GM19397 (cell line): ENCODE measurements at regions not wholly inside any gene's neighbourhood (a gene's known extent, or its start where the extent isn't known, plus 50 kb on each side); places are given as distances from the start of the nearest gene placed in this dataset.

ENCODE experiments used
- ATAC-seq: cut with Tn5 transposase; IDR thresholded peaks from one replicate; pipeline ENCODE4 v1.9.1; 2021; ENCODE audit warnings: mild to moderate bottlenecking, moderate library complexity; ENCODE audit not compliant: unreplicated experiment

DNA sequence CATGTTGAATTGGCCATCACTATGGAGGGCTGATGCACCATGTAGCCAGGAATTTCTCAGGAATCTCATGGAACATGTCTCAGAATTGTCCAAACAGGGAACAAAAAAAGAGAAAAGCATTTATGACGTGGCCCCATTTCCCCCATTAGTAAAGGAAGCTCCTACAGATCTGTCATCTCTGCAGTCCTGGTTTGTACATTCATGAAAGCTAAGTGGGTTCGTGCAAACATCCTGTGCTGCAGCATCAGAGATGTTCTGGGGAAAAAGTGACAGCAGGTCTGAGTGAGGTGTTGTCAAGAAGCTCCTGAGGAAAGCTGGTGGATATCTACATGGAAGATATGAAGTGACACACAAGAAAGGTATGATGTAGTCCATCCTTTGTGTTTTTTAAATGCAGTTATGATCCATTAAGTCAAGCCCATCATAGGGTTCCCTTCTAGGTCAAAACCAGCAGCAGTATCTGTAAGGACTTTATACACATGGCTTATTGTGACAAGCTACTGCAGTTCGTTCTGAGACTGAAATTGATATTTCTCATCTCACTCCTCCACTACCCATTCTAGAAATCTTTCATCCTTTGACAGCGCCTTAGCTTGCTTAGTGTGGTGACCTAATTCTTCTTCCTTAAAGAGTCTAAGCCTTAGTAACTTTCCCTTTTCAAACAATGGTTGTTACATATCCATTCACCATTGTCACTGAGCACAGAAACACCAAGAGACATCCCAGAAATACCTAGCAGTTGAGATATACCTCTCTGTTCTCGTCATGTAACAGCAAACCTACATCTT lies 200.0 kb upstream of the TCF21 start:
- no peak for ATAC-seq

DNA sequence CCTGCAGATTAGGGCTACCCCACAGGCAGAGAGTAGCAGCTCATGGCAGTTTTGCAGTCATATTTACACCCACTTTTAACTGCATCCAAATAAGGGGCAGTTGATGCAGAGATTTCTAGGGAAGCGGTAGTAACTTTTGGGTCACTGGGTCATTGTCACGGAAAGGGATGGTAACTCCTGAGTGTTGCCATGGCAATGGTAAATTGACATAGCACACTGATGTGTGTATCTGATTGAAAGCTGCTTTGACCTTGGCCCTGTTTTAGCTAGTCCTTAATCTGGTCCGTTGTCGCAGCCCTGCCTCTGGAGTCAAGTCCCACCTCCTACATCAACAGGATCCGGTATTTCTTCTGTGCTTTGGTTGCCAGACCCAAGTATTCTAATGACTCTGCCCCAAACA lies 199.1 kb upstream of the TCF21 start:
- ATAC-seq = no peak

DNA sequence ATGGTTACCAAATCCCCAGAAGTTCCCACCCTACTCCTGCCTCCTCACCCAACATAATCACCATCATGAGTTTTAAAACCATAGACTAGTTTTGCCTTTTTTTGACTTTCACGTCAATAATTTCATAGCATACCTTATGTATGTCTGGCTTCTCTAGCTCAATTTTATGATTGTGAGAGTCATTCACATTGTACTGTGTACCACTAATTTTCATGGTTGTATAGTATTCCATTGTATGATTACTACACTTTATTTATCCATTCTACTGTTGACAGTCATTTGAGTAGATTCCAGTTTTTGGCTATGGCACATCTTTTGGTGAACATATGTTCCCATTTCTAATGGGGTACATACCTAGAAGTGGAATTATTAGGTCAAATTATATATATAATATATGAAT lies 195.3 kb upstream of the TCF21 start:
- ATAC-seq = no peak

DNA sequence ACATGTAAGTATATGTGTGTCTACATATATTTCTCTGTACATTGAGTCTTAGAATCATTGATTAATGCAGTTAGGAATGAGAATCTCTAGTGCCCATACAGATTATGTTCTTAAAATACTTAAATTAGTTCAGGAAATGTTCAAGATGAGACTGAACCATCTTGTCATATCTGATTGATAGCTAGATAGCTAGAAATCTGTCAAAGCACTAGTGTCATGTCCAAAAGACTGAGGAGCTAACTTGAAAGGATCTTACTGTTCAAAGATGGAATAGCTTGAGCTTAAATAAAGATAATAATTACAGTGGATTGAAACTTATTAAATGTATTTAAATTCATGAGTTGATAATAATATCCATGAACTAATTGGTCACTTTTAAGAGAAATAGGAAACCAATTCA lies 191.7 kb upstream of the TCF21 start:
- ATAC-seq = no peak

DNA sequence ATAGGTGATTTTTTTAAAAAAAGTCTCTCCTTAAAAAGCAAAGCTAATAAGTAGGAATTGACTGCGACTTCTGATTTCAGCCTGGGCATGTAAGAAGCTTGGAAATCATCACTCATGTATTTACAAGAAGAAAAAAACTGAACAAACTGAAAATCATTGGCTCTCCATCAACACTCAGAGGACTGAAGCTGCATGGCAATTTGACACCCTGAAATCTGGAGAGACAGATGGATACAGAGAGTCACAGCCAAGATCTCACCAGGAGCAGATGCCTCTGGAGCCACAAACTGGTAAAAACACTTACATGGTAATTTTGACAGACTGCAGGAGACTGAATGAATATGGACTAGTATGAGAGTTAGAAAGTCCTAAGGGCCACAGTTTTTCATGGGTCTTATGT lies 191.2 kb upstream of the TCF21 start:
- ATAC-seq = no peak

DNA sequence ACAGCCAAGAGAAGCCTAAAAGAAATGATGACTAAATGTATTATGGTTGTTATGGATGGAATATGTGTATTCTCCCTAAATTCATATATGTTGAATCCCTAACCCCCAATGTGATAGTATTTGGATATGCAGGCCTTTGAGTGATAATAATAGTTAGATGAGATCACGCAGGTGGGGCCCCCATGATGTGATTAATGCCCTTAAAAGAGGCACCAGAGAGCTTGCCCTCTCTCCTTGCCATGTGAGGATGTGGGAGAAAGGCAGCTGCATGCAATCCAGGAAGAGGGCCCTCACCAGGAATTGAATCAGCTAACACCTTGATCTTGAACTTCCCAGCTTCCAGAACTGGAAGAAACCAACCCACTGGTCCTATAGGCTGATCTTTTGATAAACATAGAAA lies 190.6 kb upstream of the TCF21 start:
- no peak for ATAC-seq

DNA sequence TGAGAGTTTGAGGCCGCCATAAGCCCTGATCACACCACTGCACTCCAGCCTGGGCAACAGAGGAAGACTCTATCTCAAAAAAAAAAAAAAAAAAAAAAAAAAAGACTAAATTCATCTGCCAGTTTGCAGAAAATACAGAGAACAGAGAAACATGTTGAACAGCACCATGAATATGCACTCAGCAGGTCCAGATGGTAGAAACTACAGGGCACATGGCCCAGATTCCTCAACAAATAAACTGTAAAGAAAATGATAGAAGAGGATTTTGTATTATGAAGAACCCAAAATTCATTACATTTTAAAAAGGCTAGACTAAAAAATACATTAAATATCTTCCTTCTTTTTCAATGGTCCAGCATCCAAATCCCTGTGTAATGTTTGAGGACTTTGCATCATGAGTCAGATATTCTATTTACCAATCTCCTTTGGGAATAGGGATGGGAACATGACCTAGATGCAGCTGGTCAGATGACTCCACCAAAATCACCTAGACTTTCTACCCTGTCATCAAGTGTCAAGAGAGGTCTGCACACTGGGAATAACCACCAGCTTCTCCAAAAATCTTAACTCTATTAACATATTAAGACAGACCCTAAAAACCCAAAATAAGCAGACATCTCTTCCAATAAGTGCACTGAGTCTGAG lies 189.1 kb upstream of the TCF21 start:
- ATAC-seq = no peak

DNA sequence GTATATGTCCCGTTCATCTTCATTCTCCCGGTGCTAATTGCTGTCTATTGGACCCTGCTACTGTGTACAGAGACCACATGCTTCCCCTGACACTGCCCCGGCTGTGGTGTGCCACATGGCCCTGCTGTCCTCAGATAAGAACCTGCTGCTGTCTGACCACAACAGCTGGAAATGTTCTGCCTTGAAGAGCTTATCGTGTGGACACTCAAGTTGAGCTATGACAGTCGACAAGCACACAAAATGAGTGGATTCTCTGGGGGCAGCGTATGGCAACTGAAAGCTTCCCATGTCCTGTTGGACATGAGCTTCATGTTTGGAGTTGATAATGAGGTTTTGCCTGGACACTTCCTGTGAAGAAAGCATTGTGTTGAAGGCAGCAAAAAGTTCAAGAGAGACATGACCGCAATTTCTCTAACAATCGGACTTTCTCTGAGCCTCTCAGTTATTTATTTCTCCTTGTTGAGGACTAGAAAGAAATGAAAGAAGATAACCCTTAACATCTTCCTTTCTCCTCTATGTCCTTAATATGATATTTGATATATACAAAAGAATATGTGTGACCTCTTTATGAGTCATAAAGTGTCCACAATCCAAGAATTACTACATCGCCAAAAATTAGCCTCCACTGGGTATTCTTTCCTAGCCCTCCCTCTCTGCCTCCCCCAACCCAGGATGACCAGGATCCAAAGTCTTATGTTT lies 187.1 kb upstream of the TCF21 start:
- ATAC-seq = no peak

DNA sequence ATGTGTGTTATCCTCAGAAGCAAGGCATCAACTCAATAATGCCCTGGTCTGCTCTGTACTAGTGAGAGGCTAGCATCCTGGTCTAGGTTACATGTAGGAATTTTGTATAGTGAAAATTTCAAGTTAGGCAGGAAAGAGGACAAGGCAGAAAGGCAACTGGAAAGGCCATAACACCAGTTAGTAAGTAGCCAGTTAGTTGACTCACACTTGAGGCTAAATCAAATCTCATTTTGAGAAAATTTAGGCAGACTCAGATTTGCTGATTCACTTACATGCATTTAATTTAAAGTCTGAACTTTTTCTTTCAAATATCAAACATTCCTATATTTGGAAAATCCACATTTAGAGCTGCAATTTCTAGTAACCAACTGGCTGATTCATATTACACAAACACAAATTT lies 184.5 kb upstream of the TCF21 start:
- ATAC-seq = no peak

DNA sequence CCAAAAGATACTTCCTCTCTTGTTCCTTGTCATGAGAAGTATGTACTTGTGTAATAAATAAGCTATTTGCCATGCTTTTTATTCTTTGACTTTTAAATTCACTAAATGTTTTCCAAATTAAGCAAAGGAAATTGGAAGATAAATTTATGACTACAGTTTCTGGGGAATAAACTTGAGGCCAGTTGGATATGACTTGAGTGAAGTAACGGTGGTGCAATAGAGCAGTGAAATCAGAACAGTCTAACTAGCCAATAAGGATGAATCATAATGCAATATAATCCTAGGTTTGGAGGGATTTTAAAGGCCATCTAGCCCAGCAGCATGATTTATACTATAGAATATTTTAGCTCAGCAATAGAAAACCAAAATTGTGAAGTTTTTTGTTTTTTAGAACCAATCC lies 183.8 kb upstream of the TCF21 start:
- no peak for ATAC-seq

DNA sequence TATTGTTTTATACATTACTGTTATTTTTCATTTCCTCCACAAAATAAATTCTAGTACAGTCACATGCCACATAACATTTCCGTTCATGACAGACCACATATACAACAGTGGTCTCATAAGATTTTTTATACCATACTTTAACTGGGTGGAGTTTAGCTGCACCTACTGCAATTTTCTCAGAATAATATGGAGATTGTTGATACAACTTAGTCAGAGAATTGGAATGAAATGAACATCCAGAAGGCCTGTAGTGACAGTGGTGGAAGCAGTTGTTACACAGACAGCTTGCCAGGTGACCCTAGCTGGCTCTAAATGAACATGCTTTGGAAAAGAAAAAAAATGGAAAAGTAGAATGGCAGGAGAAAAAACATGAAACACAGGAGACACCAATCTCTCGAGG lies 183.2 kb upstream of the TCF21 start:
- ATAC-seq = no peak

DNA sequence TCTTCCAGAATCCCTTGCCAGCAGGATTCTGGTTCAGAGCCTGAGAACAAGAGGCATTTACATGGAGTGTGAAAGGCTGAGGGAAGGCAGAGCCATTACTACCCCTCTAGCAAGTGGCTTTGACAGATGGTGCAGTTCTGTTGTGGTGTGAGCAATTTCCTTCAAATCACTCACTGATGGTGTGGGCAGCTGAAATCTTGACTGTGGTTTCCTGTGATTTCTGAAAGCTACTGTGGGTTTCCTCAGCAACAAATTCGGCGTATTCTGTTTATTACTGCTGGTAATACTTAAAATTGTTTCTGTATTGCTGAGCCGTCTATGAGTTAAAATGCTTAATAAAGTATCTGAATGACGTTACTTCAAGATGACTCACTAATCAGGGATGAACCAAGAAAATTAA lies 181.5 kb upstream of the TCF21 start:
- peak; percentile 63 for ATAC-seq

DNA sequence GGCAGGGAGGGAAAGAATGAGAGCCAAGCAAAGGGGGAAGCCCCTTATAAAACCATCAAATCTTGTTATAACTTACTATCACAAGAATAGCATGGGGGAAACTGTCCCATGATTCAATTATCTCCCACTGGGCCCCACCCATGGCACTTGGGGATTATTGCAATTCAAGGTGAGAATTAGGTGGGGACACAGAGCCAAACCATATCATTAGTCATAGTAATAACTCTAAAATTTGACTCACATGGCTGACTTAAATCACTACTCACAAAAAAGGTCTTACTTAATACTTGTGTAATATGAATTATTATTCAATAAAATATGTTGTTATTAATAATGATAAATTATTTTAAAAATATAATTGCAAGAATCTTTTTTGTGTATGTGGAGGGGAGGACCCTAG lies 178.1 kb upstream of the TCF21 start:
- ATAC-seq = no peak

DNA sequence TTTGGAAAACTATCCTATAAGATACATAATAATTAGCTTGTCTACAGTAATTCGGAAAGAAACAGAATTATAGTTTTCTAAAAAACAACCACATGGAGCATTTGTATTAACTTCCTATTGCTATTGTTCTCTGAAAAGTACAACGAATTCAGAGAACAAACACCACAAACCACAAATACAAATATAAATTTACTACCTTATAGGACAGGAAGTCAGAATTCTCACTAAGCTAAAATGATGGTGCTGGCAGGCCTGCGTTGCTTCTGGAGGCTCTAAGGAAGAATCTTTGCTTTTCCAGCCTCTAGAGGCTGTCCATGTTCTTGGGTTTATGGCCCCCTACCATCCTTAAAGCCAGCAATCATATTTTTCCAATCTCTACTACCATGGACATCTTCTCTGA lies 173.6 kb upstream of the TCF21 start:
- no peak for ATAC-seq

DNA sequence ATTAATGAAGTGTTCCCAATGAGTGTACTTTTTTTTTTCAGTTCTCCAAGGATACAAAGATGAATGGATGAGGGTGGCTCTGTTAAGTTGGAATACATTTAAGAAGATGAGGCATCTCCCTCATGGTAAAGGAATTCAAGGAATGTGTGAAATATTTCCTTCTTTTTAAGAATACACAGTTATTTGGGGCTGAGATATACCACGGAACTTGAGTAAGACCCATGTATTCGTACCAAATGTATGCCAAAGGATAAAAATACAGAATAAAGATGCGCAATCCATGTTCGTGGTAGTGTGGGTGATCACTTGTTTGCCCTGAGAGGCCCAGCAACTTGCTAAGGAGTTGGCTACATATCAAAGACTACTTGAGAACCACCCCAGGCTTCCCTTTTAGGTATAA lies 164.2 kb upstream of the TCF21 start:
- no peak for ATAC-seq

DNA sequence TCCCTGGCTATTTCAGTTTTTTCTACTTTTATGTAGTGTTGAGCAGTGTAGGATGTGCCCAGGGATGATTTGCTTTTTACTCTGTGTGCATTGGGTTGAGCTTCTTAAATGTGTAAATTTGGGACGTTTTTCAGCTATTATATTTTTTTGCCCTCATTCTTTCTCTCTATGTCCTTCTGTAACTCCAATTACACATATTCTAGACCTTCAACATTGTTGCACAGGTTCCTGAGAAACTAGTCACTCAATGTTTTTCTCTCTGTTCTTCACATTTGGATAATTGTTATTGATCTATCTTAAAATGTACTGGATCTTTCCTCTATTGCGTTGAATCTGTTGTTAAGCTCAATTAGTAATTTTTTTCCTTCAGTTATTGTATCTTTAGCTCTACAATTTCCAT lies 162.7 kb upstream of the TCF21 start:
- no peak for ATAC-seq

DNA sequence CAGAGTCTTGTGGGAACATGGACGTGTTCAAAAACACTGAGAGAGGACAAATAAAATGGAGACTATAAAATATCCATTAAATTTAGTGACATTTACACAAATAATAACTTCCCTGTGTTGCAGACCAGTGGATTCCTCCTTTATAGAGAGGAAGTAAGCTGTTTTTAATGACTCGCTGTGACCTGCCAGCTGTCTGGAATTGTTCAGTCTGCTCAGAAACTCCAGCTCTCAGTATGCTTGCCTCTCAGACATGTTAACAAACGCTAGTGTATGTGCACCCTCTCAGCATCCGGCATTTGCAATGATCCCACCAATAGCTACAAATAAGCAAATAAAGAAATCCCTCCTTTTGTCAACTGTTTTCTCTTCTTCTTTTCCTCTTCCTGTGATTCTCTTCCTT lies 158.0 kb upstream of the TCF21 start:
- no peak for ATAC-seq

DNA sequence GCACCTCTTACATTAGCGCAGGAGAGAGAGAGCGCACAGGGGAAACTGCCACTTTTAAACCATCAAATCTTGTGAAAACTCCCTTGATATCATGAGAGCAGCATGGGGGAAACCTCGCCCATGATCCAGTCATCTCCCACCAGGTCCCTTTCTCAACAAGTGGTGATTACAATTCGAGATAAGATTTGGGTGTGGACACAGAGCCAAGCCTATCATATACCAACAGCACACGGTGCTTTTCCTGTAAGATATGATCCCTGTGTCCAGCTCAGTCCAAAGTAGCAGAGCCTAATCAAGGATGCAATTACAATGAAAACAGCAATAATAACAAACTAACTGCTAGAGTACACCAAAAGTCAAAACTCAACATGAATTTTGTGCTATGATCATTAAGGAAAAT lies 148.7 kb upstream of the TCF21 start:
- no peak for ATAC-seq

DNA sequence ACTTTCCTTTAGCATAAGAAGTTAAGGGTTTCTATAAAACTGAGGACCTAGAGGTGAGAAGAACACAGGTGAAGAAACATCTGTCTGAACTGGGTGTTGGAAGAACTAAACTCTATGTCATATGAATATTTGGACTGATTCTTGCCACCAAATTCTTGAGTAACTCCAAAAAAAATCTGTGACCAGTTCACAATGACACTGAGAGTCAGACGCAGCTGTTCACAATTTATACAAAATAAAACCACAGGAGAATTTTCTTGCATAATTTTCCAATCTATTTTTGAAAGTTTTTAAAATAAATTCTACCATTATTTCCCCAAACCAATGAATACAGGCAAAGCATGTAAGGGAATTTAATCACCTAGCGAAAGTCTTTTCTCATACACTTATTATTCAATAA lies 148.1 kb upstream of the TCF21 start:
- no peak for ATAC-seq

DNA sequence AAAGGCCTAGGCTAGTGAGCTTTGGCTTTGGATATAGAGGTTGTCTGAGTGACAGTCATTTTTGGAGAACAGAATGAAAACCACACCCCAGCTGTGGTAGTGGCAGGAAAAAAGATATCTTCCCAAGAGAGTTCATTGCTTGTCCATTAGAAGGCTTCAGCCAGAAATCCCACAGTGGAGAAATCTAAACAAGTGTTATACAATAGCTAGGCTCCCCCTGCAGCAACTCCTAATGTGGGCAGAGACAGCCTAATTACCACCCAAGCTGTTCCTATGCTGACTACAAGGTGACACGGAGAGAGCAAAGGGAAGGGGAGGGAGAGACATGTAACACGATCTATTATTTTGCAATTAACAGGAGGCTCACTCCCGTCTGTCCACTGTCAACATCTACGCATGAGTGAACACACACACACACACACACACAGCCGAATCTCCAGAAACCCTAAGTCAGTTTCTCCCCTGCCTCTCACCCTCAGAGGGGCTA lies 147.5 kb upstream of the TCF21 start:
- no peak for ATAC-seq

DNA sequence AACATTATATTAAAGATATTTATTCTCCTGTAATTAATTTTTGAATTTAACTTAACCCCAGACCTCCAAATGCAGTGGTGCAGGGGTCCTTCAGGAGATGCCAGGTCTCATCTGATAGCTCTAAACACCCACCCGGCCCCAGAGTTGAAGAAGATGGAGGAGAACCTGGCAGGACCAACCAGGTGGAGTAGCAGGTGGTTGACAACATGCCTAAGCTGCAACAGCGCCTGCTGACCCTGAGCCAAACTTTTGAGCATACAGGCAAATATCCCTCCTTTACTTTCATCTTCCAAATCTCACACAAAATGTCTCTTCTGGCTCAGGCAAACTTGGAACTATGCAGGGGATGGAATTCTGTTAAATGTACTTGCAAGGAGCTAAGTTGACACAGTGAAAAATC lies 145.3 kb upstream of the TCF21 start:
- ATAC-seq = no peak

DNA sequence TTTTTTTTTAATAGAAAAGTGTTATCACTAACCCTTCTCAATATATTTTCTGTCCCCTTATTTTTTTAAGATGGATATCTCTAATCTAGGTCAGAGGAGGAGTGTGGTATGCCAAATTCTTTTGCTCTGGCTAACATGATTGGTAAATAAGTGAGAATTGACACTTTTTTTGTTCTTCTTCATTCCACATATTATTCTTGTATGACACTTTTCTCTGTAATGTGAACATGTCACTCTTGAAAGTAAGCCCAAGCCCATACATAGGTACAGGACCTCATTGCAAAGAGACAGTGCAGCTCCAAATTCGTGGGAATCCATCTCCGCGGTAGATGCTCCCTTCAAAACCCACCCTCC lies 142.5 kb upstream of the TCF21 start:
- ATAC-seq = no peak
